ENCODE measurements at regions not wholly inside any gene's neighbourhood (a gene's known extent, or its start where the extent isn't known, plus 50 kb on each side); places are given as distances from the start of the nearest gene placed in this dataset.
"Not testable (repeated sequence)": the region's sequence is repeated elsewhere in the genome, so short reads cannot be mapped to it uniquely, and the experiment has no call there.

DNA sequence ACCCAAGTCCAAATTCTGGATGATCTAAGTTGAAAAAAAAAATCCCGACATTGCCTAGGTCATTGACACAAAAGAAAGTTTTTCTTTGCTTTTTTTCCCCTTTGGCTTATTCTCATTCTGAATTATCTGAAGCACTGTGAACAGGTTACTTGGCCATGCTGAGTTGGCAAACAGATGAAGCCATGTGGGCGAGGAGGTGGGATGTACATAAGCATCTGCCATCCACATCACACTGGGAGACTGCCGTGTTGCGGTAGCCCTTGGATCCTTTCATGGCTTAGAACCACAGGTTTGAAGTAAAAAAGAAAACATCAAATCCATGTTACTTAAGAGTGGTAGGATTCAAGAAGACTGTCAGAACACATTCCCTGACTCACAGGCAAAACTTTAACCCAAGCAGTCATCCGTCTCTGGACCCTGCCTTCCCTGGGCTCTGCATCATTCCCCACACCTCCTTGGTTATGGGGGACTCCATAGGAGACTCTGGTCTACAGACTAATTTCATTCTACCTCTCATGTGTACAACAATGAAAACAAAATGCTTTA is 242.5 kb upstream of the SERP2 start:
- DNase-seq: no peak

DNA sequence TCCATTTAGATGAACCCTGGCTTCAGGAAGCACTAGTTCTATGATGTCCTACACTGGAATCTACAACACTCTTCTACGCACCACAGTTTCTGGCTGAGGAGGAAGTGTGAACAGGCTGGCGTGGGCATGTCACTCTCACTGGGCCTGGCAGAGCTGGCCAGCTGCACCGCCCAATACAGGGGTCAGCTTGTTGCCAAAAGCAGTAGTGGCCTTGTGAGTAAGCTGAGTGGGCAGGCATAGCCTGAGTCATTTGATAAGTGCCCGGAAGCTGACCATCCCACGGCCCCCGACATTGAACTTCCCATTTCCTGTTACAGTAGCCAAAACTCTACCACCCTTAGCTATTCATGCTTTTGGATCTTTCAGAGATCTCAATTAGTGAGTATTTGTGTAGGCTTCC is 240.9 kb upstream of the SERP2 start:
- DNase-seq: no peak

DNA sequence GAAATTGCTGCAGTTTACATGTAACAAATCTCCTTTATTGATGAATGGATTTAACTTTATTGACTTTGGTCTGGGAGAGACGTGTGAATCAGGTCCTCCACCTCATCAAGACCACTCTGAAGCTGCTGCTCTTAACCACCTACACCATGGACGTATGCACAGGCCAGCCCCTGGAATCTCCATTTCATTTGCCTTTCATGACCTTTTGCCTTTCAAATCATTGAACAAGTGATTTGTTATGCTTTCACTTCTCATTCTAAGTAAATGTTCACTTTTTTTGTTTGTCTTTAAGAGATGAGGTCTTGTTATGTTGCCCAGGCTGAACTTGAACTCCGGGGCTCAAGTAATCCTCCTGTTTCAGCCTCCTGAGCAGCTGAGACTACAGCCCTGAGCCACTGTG is 240.0 kb upstream of the SERP2 start:
- DNase-seq: no peak

DNA sequence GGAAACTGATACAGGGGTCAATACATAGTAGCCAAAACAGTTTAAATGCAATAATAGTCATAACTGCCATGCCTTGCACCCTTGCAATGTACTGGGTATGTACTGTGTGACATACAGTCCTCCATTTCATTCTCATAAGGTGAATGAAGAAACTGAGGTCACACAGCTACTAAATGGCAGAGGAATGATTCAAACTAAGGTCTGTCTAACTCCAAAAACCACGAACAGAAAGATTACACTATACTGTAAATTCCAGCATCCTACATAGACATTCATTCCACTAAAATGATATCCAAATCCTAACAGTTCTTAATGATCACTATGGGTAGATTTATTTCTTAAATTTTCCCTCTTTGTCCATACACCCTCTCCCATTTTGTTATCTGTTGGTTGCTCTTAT is 238.1 kb upstream of the SERP2 start:
- DNase-seq: no peak

DNA sequence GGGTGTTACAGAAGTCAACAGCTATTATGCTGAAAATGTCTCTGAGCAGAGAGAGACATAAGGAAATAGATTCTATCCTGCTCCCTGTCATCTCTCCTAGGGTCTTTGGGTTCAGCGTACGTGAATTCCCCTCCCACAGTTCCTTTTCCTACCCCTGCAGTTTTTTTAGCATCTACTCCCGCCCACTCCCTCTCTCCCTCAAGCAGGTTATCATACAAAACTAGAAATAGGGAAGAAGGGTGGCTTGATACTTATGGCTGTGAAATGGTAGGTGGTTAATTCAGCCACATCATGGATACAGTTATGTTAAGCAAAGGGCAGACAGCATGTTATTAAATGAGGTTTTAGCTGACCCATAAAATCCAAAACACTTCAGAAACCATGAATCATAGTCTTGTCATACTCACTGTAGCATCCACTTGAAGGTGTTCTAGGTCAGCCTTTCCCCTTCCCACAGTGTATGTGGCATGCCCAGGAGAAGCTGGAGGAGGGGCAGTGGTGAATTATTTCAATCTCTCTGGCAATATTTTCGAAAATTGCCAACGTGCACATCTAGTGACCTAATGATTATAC is 236.8 kb upstream of the SERP2 start:
- DNase-seq: no peak

DNA sequence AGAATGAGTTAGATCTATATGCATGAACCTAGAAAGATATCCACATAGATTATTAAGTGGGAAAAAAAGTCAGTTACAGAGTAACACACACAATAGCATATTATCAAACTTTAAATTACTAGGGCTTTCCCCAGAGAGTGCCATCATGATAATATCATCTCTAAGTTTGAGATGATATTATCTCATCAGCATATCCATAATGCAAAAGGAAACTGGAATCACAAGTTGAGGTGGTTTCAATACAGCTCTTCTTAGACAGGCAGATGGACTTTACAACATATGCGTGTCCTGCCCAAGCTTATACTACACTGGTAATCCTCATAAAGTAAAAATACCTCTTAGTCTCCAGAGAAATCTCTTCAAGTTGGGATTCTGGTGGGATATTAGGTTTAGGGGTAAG is 236.2 kb upstream of the SERP2 start:
- DNase-seq: no peak

DNA sequence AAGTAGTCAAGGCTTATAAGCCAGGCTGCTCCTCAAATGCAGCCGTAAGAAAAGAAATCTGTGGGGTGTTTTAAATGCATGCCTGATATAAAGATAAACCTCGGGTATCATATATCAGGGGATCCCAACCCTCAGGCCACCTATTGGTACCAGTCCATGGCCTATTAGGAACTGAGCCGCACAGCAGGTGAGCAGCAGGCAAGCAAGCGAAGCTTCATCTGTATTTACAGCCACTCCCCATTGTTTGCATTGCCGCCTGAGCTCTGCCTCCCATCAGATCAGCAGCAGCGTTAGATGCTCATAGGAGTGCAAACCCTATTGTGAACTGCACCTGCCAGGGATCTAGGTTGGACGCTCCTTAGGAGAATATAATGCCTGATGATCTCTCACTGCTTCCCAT is 233.5 kb upstream of the SERP2 start:
- DNase-seq: peak; percentile 85 to 88

DNA sequence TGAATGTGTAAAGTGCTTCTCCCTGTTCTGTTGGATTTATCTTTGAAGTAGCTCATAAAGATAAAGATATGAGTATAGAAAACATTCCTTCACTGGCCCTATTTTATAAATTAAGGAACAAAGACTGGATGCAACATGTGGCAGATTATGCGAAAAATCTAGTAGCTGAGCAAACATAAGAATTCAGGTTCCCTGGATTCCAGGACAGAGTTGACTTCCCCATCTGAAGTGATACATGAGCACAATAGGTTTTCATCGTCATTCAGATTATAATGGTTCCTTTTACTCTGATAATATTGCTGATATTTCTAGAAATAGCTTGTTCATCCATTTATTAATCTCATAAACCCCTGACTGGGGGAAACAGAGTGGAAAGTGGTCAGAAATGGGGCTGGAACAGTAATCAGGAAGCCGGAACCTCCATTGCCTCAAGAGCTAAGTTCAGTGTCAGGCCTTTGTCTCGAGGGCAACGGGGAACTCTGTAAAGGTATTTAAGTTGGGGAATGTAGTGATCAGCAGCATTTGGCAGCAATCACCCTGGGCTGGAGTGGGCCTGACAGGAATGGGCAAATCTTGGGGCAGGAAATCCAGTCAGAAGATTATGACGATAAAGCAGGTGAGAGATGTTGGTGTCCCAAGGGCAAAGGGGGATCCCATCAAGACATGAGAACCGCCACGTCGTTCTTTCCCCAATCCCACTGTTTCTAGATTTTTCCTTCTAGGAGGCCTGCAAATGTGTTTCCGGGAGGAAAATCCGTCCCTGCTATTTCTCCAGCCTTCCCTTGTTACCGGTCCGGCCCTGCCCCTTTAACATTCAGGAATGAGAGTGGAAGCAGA is 232.5 kb upstream of the SERP2 start:
- no peak for DNase-seq

DNA sequence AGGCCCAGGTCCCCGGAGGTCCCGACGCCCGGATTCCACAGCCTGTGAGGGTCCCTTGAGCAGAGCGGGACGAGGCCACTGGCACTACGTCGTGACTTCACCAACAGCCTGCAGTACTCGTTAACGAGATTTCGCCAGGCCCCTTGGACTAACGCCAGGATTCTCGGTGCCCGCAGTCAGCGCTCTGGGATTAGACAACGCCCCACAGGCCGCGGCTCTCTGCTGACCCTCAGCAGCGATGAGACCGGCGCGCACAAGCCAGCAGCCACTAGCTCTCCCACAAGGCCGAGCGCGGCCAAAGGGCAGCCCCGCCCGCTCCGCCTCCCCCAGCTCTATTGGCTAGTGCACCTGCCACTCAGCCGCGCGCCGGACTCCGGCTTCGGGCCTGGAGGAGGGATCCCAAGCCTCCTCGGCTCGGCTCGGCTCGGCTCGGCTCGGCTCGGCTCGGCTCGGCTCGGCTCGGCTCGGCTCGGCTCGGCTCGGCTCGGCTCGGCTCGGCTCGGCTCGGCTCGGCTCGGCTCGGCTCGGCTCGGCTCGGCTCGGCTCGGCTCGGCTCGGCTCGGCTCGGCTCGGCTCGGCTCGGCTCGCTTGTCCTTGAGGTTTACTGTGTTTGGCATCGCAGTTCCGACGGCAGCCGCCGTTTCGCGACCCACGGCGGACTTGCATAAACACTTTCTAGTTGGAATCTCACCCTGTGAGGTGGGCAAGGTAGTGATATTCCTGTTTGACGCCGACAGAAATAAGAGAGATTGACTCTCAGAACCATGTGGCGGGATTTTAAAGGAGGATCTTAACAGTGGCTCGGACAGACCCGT is 231.7 kb upstream of the SERP2 start:
- peak; percentile 85 to 91 for DNase-seq

DNA sequence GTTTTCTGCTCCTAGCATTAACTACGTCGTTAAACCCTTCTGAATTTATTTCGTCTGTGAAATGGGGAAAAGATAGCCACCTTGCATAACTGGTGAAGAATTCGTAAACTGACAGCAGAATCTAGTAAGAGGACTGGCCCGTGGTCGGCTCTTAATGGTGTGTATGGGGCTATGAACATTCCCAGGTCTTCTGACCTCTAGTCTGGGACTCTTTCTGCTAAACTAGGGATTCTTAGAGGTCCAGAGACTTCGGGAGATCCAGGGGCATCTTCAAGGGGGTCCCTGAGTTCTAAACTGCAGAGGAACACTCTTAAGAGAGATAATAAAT is 231.1 kb upstream of the SERP2 start:
- no peak for DNase-seq

DNA sequence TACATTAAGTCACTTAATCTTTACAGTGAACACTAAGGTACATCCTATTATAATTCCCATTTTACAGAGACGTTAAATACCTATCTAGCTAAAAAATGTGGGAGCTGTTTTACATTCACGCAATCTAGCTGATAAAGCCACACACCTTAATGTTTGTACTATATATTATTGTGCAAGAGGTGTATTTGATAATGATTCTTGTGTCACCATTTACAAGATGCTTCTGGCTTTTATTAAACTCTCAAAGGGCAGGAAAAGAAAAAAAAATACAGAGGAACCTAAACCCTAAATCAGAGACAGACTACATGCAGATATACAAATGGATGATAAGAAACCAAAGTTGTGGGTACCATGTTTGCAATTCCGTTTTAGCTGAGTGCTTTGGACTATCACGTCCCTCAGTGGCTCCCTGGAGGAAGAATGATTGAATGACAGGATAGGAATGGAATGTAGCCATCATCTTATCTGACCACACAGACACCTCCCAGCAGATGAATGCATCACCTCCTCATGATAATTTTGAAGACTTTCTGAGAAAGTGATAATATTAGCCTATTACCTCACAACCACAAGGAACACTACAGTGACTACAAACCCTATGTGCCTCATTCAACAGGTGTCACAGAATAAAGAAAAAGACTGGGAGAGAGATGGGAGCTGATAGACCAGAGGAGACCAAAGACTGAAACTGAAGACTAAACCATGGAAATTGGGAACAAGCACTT is 230.5 kb upstream of the SERP2 start:
- DNase-seq: no peak

DNA sequence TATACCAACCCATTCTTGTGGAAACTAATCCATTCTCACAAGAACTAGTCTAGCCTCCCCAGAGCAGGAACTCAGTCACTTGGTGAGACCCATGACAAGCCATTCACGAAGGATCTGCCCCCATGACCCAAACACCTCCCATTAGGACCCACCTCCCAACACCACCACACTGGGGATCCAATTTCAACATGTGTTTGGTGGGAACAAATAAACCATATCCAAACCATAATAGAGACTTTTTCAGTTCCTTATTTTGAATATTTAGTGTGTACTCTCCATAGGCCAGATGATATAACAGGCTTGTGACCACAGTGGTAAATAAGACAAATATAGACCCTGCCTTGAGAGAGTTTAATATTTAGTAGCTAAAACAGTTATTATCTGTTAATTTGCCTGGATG is 227.5 kb upstream of the SERP2 start:
- DNase-seq: no peak

DNA sequence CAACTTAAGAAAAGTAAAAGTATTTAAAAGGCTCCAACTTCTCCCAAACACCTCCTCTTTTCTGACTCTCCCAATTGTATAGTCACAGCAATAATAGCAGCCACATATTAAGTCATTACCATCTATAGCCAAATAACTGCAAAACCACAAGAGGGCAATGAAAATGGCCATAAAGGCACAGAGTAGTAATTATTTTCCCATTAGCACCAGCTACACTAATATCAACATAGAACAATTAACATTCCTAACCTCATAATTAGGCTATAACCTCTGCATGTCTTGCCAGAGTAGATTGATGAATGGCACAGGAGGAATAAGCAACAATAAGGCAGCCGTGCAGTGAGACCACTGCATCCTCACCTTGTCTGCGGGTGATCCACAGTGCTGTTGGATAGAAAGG is 226.4 kb upstream of the SERP2 start:
- no peak for DNase-seq

DNA sequence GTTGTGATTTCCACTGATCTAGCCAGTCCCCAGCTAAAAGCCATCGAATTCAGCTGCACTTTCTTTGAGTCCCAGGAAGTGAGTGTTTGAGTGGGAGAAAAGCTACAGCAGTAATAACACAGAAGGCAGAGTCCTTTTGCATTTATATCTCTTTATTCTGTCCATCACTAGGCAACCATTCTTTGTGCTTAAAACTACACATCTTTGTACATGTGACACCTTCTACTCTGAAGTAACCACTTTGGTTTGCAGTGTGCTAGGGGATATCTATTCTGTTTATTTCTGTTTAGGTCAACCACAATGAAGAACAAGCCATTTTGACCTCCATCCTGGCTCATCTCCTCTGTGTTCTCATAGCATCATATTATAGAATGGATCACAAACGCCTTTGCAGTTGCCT is 226.0 kb upstream of the SERP2 start:
- no peak for DNase-seq

DNA sequence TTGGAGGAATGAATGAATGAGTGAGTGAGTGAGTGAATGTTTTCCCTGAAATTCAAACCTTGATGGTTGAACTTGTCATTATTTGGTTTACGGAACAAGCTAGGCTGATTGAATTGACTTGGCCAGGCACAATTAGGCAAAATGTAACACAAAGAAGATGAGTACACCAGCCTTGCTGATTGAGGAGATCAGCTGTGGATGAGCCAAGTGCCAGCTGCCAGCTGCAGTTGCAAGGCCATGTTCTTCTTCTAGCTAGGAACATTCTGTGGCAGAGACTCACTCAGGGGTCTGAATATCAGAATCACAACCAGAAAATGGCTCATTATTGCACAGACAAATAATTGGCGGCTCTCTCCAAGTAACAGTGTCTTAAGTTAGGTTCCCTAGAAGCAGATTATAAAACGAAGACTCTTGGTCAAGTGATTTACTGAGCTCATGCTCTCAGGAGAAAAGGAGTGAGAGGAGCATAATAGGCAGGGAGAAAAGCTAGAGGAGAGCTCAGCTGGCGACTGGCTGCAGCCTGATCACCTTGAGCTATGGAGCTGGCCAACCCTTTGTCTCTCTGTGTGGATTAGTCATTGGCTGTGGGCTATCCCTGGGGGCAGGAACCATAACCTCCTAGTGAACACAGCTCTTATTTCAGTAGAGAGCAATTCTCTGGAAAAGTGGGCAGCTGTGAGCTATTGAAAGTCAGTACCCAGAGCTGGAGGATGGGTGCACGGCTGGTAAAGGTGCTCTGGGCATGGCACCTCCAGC is 225.3 kb upstream of the SERP2 start:
- DNase-seq: no peak

DNA sequence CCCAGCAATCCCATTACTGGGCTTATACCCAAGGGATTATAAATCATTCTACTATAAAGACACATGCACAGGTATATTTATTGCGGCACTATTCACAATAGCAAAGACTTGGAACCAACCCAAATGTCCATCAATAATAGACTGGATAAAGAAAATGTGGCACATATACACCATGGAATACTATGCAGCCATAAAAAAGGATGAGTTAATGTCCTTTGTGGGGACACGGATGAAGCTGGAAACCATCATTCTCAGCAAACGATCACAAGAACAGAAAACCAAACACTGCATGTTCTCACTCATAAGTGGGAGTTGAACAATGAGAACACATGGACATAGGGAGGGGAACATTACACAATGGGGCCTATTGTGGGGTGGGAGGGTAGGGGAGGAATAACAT is 224.4 kb upstream of the SERP2 start:
- DNase-seq: not testable (repeated sequence)

DNA sequence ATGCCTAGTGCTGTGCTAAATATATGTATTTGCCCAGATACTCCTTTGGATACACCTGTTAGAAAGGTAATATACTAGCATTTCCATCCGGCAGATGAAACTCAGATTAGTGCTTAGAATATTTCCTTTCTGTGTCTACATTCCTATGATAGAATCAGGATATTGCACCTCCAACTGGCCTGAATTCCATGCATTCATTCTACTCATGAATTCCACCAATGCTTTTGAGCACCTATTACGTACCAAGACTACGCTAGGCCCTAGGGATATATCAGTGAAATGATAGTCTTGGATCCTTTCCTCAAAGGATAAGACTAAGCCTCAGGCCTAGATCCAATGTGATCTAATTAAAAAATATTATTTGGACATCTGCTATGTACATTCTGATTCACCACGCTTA is 223.8 kb upstream of the SERP2 start:
- no peak for DNase-seq

DNA sequence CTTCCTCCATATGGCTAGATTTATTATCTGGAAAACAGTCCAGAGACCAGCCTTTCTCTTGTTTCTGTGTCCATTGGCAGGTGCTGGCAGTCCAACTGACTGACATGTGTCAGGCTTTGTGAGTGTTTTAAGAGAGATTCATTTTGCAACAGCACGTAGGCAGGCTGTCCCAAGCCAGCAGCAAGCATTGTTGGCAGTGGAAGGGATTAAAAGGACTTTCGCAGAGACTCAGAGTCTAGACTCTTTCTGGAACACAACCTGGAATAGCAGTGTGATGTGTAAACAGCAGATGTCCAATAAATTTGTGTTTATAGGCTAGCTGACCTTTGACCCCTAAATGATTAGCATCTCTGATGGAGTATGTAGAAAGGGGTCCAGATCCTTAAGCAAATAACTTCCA is 222.2 kb upstream of the SERP2 start:
- no peak for DNase-seq

DNA sequence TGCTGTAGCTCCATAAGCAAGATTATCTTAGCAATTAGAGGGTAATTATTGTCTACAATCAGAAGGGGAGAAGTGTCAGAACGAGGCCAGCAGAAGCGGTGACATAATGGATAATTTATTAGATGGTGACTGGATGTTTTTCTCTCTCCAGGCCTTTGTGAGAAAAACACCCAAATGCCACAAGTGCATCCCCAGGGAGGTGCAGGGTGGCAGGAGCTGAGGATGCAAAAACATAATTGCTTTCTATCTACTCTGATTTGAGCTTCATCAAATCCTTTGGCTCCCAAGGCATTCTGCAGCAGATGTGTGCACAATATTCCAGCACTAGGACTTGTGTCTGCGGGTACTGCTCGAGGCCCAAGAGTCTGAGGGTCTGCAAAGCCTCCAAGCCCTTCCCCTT is 220.1 kb upstream of the SERP2 start:
- no peak for DNase-seq

DNA sequence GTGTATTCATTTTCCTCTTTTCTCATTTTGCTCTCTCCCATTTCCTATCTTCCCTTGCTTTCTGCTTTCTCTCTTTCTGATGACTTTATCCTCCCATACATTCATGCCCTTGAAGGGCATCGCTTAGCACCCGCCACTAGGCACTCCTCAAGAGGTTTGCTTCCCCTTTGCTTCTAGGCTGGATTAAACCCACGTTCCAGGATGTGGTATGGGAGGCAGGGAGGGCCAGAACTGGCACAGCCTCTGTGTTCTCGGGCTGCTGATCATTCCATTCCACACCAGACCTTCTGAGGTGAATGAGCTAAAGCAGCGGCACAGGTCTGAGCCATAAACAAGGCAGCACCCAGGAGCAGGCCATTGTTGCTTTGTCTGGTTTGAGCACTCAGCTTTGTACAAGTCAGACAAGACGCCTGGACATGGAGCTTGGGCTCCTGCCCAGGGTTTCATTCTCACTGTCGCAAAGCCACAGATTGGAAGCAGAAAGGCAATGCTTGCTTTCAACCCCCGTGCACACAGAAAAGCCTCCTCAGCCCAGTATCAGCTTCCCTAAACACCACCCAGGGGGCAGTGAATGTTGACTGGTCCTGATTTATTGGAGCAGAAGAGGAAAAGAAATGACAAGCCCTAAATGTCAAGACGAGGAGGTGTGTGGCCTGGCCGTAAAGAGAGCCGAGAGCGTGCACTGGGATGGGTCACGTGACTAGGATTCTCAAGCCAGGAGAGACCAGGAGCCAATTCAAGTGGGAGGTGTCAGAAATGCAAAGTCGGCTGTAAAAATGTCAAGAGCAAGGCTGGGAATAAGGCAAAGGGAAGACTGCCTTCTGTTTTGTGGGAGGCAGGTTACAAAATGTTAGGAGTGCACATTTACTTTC is 218.0 kb upstream of the SERP2 start:
- DNase-seq: peak; percentile 27 to 65

DNA sequence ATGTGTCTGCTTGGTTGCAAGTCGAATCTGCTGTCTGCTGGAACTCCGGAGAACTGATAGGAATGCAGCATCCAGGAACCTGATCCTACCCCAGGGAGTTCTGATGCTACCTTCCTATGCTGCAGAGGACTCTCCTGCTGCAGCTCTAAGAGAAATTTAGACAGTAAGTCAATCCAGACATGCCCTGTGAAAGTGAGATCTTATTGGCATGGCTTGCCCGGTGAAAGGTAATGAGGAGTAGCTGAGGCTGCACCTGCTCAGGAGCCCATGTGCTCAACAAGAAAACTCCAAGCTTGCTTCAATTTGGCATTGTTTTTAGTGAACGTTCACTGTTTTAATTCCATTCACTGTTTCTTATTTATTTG is 217.3 kb upstream of the SERP2 start:
- DNase-seq: no peak

DNA sequence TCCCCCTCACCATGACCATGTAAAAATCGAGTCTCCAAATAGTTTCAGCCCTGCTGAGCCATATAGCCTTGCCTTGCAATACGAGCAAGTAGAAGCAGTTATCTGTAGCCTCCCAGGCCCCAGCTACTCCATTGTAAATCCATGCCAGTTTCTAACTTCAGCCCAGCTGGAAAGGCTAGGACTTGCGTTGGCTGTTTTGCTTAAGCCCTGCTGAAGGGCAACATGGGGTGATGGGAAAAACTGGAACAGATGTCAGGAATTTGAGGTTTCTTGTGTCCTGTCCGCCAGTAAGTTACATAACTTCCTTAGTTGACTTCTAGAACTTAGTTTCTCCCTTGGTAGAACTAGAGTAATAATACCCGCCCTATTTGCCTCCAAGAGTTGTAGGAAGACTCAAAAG is 216.0 kb upstream of the SERP2 start:
- no peak for DNase-seq

Data from SHP77 (cell line).